Muscle of back (tissue), 3 donors: ENCODE measurements at regions not wholly inside any gene's neighbourhood (a gene's known extent, or its start where the extent isn't known, plus 50 kb on each side); places are given as distances from the start of the nearest gene placed in this dataset.

Experiments used
- DNase-seq, 3 donors: peaks; one replicate each; pipeline versions ENCODE4 v3.0.0 to v3.0.0-alpha.2; 2013

GRCh38 chr2:16178551-16179130 lies 238.3 kb downstream of the MYCN start:
- no peak for DNase-seq

DNA sequence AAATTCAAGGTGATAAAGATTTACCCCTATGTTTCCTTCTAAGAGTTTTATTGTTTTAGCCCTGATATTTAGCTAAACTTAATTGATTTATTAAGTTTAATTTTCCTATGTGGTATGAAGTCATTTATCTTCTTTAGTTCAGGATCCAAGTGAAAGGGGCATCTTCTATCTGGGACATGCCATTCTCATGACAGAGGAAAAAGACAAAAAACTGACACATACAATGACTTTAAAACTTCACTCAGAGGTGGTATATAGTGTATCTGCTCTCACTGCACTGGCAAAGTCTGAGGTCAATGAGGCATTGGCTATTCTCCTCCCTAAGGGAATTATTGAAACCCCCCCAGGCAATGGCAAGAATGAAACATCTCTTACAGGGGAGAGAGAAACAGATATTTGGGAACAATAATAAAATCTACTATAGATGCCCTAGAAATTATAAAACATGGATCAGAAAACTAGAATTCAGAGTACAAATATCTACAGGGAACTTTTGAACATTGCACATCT lies 237.4 kb downstream of the MYCN start:
- DNase-seq, result no peak

DNA sequence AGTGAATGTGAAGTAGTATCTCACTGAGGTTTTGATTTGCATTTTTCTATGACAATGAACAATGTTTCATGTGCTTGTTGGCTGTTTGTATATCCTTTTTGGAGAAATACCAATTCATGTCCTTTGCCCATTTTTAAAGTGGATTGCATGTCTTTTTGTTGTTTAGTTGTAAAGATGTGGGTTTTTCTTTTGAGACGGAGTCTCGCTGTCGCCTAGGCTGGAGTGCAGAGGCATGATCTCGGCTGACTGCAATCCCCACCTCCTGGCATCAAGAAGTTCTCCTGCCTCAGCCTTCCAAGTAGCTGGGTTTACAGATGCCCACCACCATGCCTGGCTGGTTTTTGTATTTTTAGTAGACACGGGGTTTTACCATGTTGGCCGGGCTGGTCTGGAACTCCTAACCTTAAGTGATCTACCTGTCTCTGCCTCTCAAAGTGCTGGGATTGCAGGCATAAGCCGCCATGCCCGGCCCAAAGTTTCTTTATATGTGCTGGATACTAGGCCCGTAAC lies 236.7 kb downstream of the MYCN start:
- no peak for DNase-seq

GRCh38 chr2:16175247-16175825 lies 235.0 kb downstream of the MYCN start:
- DNase-seq, result no peak

- no peak for DNase-seq
These were observed 234.3 kb downstream of the MYCN start for GRCh38 chr2:16174693-16175045.

GRCh38 chr2:16173893-16174692 lies 233.7 kb downstream of the MYCN start:
- no peak for DNase-seq

DNA sequence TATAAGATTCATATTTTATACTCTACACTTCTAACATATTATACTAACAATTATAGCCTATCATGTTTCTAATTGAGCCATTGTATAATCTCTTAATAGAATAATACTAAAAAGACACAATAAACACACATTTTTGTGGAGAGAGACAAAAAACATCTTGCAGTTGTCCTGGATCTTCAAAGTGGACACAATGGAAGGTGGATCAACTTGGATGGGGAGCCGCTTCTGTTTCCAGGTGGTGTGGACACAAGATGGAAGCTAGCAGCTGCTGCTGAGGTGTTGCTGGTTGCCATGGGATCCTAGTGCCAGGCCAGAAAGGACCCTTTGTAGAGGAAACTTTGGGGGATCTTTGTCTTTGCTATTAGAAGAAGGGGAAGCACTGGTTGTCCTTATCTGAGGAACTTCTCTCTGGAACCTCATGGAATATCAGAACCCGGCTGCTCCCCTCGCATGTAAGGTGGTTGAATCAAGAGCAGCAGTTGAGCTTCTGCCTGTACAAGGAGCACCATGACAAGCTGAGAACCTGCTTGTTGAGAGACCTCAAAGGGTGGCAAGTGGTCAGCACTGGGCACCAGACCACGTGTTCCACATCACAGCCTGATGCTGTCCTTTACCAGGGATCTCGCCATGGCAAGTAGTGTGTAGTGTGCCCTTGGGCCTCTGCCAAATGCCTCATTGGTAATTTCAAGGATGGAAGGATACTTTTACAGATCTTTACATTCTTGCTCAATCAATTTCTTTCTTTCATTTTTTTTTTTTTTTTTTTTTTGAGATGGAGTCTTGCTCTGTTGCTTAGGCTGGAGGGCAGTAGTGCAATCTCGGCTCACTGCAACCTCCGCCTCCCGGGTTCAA lies 232.2 kb downstream of the MYCN start:
- DNase-seq, result no peak

DNA sequence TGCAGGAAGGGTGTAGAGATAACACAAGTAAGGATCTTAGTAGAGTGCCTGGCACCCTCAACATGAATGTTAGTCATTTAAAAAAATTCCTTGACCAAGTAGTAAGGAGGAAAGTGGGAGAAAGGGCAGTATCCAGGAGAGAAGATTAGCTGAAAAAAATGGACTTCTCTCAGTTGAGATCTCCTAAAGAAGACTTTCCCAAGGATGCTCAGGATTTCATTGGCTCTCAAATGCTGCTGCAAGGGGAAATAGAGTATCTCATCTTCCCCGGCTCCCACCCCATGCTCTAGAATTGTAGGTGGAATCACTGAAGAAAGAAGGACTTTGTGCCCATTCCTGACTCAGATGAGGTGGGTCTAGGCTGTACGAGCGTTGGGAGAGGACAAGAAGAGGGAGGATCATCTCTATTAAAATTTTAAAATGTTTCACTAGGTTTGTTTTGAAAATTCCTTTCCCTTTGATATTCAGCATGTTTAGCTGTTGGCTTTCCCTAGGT lies 231.1 kb downstream of the MYCN start:
- no peak for DNase-seq

GRCh38 chr2:16170675-16171424 lies 230.5 kb downstream of the MYCN start:
- DNase-seq, result no peak

DNA sequence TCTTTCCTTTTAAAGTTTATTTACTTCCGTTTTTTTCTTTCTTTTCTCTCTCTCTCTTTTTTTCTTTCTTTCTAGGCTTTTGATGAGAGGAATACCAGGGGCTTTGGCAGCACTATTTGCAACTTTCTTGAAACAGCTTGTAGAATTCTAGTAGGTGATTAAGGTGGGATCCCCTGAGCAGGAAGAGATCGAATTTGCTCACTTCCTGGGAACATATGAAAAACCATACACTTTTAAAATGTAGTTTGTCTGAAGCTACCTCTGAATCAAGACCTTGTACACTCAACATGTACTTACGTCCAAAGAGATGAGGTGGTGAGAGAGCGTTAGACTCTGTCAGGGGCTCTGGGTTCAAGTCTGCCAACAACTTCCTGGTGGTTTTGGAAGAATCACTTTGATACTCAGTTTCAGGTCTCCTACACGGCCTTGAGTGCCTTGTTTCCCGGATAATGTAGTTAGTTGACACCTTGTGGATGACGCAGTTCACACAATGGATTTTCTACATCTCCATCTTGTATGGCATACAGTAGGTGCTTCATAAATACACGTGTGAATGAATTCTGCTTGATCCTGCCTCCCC lies 229.1 kb downstream of the MYCN start:
- no peak for DNase-seq

- DNase-seq, result no peak
These were observed 228.3 kb downstream of the MYCN start for GRCh38 chr2:16168506-16169264.

GRCh38 chr2:16167870-16168426 lies 227.6 kb downstream of the MYCN start:
- DNase-seq, result no peak

DNA sequence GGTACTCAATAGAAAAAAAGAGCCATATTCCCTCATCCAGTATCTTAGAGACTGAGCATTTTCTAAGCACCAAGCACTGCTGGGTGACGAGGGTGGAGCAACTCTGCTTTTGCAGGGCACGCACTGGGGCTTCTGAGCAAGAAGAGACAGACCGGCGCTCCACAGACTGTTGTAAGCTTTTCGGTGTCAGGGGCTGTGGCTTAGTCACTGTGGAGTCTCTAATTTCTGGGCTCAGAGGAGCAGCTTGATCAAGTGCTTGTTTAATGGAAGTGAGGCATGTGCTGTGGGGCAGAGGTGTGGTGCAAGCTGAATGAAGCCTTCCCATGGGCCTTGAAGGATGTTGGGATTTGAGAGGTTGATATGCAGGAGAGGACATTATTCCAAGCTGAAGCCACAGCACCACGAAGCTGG lies 227.1 kb downstream of the MYCN start:
- DNase-seq, result no peak

- no peak for DNase-seq
These were observed 226.1 kb downstream of the MYCN start for GRCh38 chr2:16166327-16166981.

DNA sequence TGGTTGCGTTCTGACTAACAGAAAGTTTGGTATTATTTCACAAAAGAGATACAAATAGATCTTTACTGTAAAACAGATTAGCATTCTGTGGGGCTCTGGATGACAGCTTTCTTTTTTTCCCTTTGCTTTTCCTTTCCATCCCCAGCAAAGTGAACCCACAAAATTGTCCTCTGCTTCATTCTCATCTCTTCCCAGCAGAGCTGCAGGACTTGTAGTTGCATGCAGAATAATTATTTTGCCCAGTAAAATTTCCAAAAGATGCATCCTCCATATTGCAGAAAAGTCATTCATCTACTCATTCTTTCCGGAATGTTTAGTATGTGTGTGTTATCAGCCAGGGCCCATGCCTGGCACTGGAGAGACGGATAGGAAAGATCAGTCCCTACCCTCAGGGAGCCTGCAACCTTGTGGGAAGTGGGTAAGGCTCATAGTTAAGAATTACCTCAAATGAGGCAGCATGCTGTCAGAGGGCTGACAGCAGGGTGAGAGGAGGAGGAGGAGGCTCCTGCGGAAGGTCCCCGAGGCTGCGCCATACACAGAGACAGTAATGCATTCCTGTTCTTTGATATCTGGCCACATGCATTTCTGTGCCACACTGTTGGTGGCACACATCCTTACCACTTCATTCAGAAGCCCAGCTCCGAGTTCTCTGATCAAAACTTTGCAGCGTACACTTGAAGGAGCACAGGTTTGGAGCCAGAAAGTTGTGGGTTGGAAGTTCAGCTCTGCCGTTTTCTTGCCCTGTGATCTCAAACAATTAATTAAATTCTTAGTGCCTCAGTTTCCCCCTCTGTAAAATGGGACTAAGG lies 225.4 kb downstream of the MYCN start:
- DNase-seq, result no peak

GRCh38 chr2:16162491-16163040 lies 222.2 kb downstream of the MYCN start:
- DNase-seq, result no peak

- DNase-seq, result no peak
These were observed 221.6 kb downstream of the MYCN start for GRCh38 chr2:16161768-16162490.
